D721Med (cell line): ENCODE measurements at regions not wholly inside any gene's neighbourhood (a gene's known extent, or its start where the extent isn't known, plus 50 kb on each side); places are given as distances from the start of the nearest gene placed in this dataset.

ENCODE experiments used
- DNase-seq: peaks from one replicate; pipeline ENCODE4 v3.0.0; 2011; ENCODE audit warnings: low spot score; ENCODE audit not compliant: insufficient read length
- FAIRE-seq: peaks from 2 replicates; lab custom pipeline; 2011; peaks lifted over from hg19 to GRCh38; lab: Jason Lieb, UNC
- TF ChIP-seq, protein P1 (sequence below): IDR thresholded peaks from 2 replicates; pipeline ENCODE4 v1.5.1; 2012; ENCODE audit warnings: mild to moderate bottlenecking, control low read depth; ENCODE audit not compliant: insufficient read depth; ENCODE audit errors: missing control alignments

DNA sequence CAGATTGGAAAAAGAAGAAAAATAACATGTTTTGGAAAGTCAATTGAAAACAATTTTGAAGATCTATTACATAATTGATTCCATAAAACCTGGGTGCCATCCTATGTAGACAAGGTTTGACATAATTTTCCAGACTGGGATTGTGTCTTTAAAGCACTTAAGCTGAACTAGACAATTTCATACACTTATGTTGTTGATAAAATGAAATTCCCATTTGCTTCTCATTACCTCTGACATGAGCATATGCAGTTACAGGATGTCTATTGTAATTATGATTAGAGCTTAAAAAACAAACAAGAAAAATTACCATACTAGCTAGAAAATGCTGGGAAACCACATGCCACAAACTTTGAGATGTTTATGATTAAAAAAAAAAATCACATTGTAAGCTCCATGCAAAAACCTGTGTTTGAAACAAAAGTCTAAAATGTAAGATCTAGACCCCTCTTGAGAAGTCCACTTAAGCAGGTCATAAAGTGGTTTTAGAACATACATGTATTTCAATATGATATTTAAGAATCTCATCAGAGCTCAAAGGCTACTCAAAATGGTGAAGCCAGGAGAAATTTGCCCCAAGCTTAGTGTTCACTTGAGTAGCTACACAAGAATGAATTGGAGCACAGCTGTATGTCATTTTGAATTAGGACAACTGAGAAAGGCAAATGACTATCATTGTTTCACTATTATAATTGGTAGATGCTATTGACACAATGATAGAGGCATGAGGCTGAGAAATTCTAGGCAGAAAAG lies 181.1 kb upstream of the PABPC4L start:
- no peak for FAIRE-seq
- TF ChIP-seq, protein P1, sequence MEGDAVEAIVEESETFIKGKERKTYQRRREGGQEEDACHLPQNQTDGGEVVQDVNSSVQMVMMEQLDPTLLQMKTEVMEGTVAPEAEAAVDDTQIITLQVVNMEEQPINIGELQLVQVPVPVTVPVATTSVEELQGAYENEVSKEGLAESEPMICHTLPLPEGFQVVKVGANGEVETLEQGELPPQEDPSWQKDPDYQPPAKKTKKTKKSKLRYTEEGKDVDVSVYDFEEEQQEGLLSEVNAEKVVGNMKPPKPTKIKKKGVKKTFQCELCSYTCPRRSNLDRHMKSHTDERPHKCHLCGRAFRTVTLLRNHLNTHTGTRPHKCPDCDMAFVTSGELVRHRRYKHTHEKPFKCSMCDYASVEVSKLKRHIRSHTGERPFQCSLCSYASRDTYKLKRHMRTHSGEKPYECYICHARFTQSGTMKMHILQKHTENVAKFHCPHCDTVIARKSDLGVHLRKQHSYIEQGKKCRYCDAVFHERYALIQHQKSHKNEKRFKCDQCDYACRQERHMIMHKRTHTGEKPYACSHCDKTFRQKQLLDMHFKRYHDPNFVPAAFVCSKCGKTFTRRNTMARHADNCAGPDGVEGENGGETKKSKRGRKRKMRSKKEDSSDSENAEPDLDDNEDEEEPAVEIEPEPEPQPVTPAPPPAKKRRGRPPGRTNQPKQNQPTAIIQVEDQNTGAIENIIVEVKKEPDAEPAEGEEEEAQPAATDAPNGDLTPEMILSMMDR = no peak
- no peak for DNase-seq

DNA sequence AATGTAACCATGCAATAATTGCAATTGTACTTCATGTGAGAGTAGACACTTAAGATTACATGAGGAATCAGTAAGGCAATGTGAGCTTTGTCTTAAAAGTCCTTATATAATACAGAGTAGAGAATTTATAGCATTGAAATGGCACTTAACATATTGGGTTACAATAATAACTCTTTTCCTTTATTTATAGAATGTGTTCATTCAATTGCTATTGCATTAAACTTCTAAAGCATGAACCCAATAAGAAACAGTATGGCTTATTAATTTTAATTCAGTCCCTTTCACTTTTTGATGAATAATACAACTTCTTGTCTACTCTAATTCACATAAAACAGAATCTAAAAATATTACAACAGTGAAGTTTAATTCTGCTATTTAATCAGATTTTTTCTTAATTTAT lies 174.2 kb upstream of the PABPC4L start:
- TF ChIP-seq, protein P1 = no peak
- FAIRE-seq = no peak
- DNase-seq = no peak

DNA sequence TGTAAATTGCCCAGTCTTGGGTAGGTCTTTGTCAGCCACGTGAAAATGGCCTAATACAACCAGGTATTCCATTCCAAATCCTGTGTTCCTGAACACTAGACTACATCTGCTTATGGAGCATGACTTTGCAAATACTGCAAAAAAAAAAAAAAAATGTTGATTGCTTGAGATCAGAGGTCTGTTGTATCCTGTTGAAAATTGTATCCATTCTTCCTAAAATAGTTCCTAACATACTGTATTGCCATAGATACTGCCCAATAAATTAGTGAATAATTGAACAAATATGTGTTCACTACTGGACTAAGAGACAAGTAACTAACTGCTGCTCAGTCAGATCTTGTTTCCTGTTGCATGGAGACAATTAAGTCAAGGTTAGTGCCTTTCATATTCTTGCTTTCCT lies 164.3 kb upstream of the PABPC4L start:
- TF ChIP-seq, protein P1 = no peak
- DNase-seq = no peak
- no peak for FAIRE-seq

DNA sequence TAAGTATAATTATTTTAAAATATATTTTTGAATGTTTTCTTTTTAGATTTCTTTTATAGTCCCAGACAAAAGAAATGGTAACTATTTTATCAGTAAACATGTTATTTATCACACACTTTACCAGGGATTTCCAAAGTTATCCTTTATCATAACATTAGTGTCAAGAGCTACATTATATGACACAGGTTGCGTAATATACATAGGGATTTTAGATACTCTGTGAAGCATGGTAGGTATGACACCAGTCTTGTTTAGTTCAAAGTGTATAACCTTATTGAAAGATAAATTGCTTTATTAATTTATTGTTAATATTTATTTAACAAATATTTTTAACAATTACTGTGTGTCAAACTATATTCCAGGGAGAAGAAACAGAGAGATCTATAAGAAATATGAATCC lies 163.3 kb upstream of the PABPC4L start:
- TF ChIP-seq, protein P1 = no peak
- DNase-seq (no peak), FAIRE-seq (no peak)

DNA sequence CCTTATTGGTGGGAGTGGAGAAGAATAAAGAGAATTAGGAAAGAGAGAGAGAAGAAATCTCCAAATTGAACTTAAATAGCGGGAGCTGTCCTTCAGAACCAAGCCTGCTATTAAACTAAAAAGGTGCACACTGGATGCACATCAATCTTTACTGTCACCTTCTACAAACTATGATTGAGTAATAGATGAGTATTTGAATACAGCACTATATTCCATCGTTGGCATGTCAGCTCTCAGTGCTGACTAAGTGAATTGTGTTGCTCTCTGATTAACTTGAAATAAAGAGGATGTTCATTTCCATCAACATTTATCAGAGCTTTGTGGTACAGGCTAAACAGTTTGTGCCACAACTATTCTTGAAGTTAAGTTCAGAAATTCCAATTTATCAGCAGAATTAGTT lies 143.7 kb upstream of the PABPC4L start:
- DNase-seq (no peak), FAIRE-seq (no peak)
- TF ChIP-seq, protein P1 = no peak

DNA sequence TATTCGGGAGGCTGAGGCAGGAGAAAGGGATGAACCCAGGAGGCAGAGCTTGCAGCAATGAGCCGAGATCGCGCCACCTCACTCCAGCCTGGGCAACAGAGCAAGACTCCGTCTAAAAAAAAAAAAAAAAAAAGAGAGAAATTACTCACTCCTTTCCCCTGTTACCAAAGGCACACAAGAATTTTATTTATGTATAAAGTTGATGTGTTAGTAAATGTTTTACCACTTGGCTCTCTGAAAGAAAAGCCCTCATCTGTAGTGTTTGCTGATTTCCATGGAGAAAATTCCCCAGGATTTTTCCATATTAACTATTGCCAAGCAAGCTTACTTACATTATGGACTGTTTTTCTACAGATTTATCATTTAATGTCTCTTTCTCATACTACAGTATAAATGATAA lies 142.1 kb upstream of the PABPC4L start:
- TF ChIP-seq, protein P1 = no peak
- FAIRE-seq = no peak
- no peak for DNase-seq

DNA sequence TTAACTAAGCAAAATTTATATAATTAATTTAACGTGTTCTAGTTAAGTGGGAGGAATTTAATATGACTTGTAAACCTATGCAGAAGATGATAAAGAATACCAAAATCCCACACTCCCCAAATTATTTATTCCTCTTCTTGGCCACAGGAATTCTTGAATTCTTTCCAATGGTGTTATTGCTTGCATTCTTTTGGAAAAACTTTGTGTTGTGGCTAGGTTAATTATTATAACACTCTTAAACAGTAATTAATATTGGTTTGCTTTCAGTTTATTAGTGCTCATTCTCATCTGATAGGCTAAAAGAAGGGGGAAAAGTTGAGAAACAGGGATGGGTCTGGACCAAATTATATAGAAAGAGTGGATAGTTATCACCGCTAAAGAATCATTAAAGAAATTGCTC lies 141.5 kb upstream of the PABPC4L start:
- TF ChIP-seq, protein P1 = no peak
- DNase-seq (no peak), FAIRE-seq (no peak)
